Right atrium auricular region (tissue), 2 donors: ENCODE measurements at regions not wholly inside any gene's neighbourhood (a gene's known extent, or its start where the extent isn't known, plus 50 kb on each side); places are given as distances from the start of the nearest gene placed in this dataset.

ENCODE experiments used
- DNase-seq: peaks from one replicate; pipeline ENCODE4 v3.0.0-alpha.2; 2019; ENCODE audit warnings: low spot score
- H3K27ac ChIP-seq, 2 donors: fragments of 200-600 bp; sonication (generic); 1 replicate in 1 of 2; 2 replicates in 1 of 2; pipeline ENCODE4 v1.5.1; 2016 to 2019
- H3K27me3 ChIP-seq, 2 donors: fragments of 200-600 bp; sonication (generic); one replicate each; pipeline versions ENCODE4 v1.5.1 to v1.6.0; 2017 to 2019
- H3K36me3 ChIP-seq: fragments of 200-600 bp; sonication (generic); one replicate; pipeline ENCODE4 v1.5.1; 2016
- H3K4me1 ChIP-seq, 2 donors: fragments of 200-600 bp; sonication (generic); one replicate each; pipeline versions ENCODE4 v1.5.1 to v1.6.0; 2017 to 2019
- H3K4me3 ChIP-seq, 2 donors: fragments of 200-600 bp; sonication (generic); 1 replicate in 1 of 2; 2 replicates in 1 of 2; pipeline ENCODE4 v1.5.1; 2017 to 2019; ENCODE audit warnings: mild to moderate bottlenecking in 1 of 2, moderate library complexity in 1 of 2
- H3K9me3 ChIP-seq, 2 donors: fragments of 200-600 bp; sonication (generic); one replicate each; pipeline ENCODE4 v1.5.1; 2019
- TF ChIP-seq, protein P1 (sequence below), 2 donors: fragments of 200-600 bp; sonication (generic); IDR thresholded peaks; one replicate each; pipeline ENCODE4 v1.5.1; 2019; ENCODE audit warnings: antibody characterized with exemption in 2 of 2

DNA sequence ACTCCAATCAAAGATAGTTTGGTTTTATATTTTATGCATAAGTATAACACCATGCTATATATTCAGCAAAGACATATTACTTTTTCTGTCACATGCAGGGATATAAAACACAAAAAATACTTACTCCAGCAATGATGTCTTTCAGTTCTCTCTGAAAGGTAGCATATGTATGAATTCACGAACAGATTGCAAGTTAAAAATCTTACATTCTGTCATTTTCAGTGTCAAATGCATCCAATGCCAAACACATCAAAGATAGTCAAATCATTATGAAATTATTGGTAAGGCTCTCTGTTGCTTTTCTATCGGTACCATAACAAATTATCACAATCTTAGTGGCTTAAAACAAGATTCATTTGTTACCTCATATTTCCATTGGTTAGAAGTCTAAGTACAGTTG is 492.0 kb upstream of the KIF2B start:
- Histone ChIP-seq H3K27ac (no peak overlapping the region), H3K27me3 (no peaks in the 10 kb centered on the region), H3K4me1 (no peaks in the 10 kb centered on the region), H3K9me3 (no peaks in the 10 kb centered on the region), H3K4me3 (no peak overlapping the region), H3K36me3 (no peaks in the 10 kb centered on the region)
- no peak for DNase-seq
- TF ChIP-seq, protein P1, sequence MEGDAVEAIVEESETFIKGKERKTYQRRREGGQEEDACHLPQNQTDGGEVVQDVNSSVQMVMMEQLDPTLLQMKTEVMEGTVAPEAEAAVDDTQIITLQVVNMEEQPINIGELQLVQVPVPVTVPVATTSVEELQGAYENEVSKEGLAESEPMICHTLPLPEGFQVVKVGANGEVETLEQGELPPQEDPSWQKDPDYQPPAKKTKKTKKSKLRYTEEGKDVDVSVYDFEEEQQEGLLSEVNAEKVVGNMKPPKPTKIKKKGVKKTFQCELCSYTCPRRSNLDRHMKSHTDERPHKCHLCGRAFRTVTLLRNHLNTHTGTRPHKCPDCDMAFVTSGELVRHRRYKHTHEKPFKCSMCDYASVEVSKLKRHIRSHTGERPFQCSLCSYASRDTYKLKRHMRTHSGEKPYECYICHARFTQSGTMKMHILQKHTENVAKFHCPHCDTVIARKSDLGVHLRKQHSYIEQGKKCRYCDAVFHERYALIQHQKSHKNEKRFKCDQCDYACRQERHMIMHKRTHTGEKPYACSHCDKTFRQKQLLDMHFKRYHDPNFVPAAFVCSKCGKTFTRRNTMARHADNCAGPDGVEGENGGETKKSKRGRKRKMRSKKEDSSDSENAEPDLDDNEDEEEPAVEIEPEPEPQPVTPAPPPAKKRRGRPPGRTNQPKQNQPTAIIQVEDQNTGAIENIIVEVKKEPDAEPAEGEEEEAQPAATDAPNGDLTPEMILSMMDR (IDR thresholded peaks at IDR 0.05) = no peak

DNA sequence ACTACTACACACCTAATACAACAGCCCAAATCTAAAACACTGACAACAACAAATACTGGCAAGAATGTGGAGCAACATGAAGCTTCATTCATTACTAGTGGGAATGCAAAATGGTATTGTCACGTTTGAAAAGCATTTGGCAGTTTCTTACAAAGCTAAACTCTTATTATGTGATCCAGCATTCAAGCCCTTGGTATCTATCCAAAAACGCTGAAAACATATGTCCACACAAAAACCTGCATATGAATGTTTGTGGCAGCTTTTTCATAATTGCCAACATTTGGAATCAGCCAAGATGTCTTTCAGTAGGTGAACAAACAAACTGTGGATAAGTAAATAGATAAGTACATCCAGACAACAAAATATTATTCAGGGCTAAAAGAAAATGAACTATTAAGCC is 501.1 kb upstream of the KIF2B start:
- Histone ChIP-seq H3K36me3 (no peaks in the 10 kb centered on the region), H3K27ac (no peak overlapping the region), H3K4me3 (no peak overlapping the region), H3K9me3 (peaks cover 0 to 9% of the 10 kb centered on the region in 2 donors), H3K27me3 (no peaks in the 10 kb centered on the region), H3K4me1 (no peaks in the 10 kb centered on the region)
- TF ChIP-seq, protein P1 (IDR thresholded peaks at IDR 0.05) = no peak
- no peak for DNase-seq

DNA sequence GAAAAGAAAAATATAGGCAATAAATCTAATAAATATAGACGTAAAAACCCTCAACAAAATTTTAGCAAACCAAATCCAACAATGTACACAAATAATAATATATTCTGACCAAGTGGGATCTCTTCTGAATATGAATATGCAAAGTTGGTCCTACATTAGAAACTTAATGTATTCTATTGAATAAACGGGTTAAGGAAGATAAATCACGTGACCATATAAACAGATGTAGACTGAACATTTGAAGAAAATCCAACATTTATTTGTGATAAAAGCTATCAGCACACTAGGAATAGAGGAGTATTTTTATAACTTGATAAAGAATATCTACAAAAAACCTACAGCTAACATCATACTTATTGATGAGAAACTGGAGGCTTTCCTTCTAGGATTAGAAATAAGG is 502.8 kb upstream of the KIF2B start:
- no peaks in the 10 kb centered on the region for H3K27me3 ChIP-seq
- TF ChIP-seq, protein P1 (IDR thresholded peaks at IDR 0.05) = no peak
- DNase-seq = no peak
- H3K27ac ChIP-seq = no peak overlapping the region
- no peaks in the 10 kb centered on the region for H3K4me1 ChIP-seq
- no peaks in the 10 kb centered on the region for H3K36me3 ChIP-seq
- H3K4me3 ChIP-seq = no peak overlapping the region
- peaks cover 0 to 9% of the 10 kb centered on the region in 2 donors for H3K9me3 ChIP-seq

DNA sequence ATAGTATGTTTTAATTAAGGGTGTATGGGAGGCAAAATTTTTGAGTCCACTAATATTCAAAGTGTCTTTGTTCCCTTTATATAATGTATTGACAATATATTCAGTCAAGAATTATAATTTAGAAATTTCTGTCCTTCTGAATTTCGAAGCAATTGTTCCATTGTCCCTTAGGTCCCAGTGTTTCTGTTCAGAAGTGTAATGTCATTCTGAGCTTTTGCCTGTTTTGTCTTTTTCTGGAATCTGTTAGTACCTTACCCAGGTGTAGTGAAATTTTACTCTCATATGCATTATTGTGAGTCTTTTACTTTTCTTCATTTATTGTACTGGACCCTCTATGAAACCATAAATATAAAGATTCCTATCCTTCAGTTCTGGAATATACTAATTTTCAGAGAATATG is 505.7 kb upstream of the KIF2B start:
- Histone ChIP-seq H3K27me3 (no peaks in the 10 kb centered on the region), H3K36me3 (no peaks in the 10 kb centered on the region), H3K9me3 (peaks cover 0 to 9% of the 10 kb centered on the region in 2 donors), H3K4me3 (no peak overlapping the region), H3K27ac (no peak overlapping the region), H3K4me1 (no peaks in the 10 kb centered on the region)
- TF ChIP-seq, protein P1 (IDR thresholded peaks at IDR 0.05) = no peak
- DNase-seq = no peak

DNA sequence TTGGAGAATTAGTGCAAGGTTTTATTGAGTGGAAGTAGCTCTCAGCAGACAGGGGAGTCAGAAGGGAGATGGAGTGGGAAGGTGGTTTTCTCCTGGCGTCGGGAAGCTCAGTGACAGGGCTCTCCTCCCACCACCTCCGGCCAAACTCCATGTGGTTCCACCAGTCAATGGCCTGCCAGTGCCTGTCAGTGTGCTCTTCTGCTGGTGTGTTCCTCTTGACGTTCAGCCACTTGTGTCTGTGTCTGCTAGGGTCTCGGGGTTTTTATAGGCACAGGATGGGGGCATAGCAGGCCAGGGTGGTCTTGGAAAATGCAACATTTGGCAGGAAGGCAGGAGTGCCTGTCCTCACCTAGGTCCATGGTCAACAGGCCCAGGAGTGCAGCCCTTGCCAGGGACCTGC is 506.7 kb upstream of the KIF2B start:
- H3K9me3 ChIP-seq = peaks cover 0 to 9% of the 10 kb centered on the region in 2 donors
- no peaks in the 10 kb centered on the region for H3K27me3 ChIP-seq
- no peak for DNase-seq
- H3K4me1 ChIP-seq = no peaks in the 10 kb centered on the region
- no peak overlapping the region for H3K4me3 ChIP-seq
- TF ChIP-seq, protein P1 (IDR thresholded peaks at IDR 0.05) = no peak
- H3K36me3 ChIP-seq = no peaks in the 10 kb centered on the region
- H3K27ac ChIP-seq = no peak overlapping the region

DNA sequence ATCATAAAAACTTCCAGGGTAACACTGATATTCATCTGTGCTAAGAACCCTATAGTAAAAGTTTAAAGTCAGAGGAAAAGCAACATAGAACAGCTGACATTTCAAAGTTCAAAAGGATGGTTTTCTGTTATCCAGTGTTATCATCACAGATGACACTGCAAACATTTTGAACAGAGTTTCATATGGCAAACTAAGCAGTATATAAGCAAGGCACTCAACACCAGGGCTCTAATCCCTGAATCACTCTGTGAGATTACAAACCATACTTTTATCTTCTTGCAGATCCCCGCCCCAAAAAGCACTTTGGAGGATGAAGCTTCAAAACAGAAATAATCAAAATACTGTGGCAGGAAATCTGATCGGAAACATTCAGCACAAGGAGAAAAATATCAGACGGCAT is 508.2 kb upstream of the KIF2B start:
- DNase-seq = no peak
- H3K36me3 ChIP-seq = no peaks in the 10 kb centered on the region
- TF ChIP-seq, protein P1 (IDR thresholded peaks at IDR 0.05) = no peak

More for the DNA sequence above, 508.2 kb upstream of the KIF2B start:
- H3K9me3 ChIP-seq = peaks cover 0 to 24% of the 10 kb centered on the region in 2 donors
- no peak overlapping the region for H3K27ac ChIP-seq
- no peaks in the 10 kb centered on the region for H3K27me3 ChIP-seq
- H3K4me1 ChIP-seq = no peaks in the 10 kb centered on the region
- no peak overlapping the region for H3K4me3 ChIP-seq
